Right lobe of liver (tissue), 4 donors: ENCODE measurements at regions not wholly inside any gene's neighbourhood (a gene's known extent, or its start where the extent isn't known, plus 50 kb on each side); places are given as distances from the start of the nearest gene placed in this dataset.

Experiments
- CTCF ChIP-seq, 4 donors: fragments of 200-600 bp in 3 of 4; fragments of 450-650 bp in 1 of 4; IDR thresholded peaks; one replicate each; pipeline versions ENCODE4 v1.5.1 to v1.8.0; 2016 to 2022; ENCODE audit warnings: antibody characterized with exemption in 4 of 4, mild to moderate bottlenecking in 2 of 4
- POLR2A ChIP-seq: fragments of 450-650 bp; IDR thresholded peaks from one replicate; pipeline ENCODE4 v1.6.1; 2017; ENCODE audit warnings: antibody characterized with exemption, mild to moderate bottlenecking
- donor health status: DM: no; HTN: no; CAD: no.
- donor health status: DM: no; HTN: no; CAD: no.
- donor health status: DM: no; HTN: yes; CAD: no.

- no peak for TF ChIP-seq CTCF (IDR thresholded peaks at IDR 0.05)
- no peak for TF ChIP-seq POLR2A
Observed at GRCh38 chr18:56200381-56200911, 437.9 kb downstream of the TXNL1 start.
